ENCODE measurements at regions not wholly inside any gene's neighbourhood (a gene's known extent, or its start where the extent isn't known, plus 50 kb on each side); places are given as distances from the start of the nearest gene placed in this dataset.

DNA sequence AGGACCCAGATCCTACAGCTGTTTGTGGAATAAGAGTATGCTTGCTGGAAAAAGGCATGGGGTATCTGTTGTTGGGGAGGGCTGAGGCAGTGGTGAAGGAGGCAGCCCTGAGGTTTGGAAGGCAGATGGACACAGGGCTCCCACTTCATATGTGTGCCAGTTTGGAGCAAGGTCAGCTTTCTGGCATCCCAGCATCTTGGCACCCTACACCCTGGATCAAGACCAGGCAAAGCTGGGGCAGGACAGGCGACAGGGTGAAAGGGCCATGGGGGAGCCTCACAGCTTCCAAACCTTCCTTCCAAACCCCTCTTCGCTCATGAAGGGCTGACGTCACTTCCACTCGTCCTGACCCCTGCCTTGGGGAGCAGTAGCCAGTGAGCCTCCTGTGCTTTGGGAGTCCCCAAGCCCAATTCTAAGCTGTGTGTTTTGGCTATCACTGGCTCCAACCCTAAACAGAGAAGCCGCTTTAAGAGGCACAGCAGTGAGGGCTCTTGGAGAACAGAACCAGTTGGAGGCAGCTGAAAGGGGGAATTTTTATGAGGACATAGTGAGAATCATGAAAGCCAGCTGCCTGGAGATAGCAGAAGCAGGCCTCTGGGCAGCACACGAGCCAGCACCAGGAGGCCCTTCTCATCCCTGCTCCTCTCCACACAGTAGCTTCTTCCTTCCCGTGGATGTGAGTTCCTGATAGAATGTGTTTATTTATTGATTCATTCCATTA is 448.6 kb upstream of the CDH4 start:
- no peak for DNase-seq (ENCODE audit: low read depth)

- no peak for DNase-seq (ENCODE audit: low read depth)
These were observed 447.7 kb upstream of the CDH4 start for GRCh38 chr20:60804240-60804917.

GRCh38 chr20:60804918-60805630 is 447.0 kb upstream of the CDH4 start:
- DNase-seq (ENCODE audit: low read depth) = no peak

DNA sequence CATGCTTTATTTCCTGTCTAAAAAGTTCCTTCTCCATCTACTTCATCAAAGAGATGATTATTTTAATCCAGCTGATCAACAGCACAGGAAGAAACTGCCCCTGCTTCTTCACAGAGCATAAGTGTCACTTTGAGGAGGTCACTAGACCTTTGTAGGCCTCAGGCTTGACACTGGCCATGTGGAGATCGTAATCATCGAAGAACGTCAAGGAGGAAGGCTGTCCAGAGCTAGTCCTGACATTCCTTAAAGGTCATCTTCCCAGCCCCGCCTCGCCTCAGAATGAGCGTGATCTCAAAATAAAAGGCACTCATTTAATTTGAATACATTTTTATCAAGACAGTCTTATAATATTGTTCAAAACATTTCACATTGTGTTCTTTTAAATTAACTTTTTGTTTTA is 445.7 kb upstream of the CDH4 start:
- no peak for DNase-seq (ENCODE audit: low read depth)

GRCh38 chr20:60806824-60807223 is 445.2 kb upstream of the CDH4 start:
- DNase-seq (ENCODE audit: low read depth) = no peak

DNA sequence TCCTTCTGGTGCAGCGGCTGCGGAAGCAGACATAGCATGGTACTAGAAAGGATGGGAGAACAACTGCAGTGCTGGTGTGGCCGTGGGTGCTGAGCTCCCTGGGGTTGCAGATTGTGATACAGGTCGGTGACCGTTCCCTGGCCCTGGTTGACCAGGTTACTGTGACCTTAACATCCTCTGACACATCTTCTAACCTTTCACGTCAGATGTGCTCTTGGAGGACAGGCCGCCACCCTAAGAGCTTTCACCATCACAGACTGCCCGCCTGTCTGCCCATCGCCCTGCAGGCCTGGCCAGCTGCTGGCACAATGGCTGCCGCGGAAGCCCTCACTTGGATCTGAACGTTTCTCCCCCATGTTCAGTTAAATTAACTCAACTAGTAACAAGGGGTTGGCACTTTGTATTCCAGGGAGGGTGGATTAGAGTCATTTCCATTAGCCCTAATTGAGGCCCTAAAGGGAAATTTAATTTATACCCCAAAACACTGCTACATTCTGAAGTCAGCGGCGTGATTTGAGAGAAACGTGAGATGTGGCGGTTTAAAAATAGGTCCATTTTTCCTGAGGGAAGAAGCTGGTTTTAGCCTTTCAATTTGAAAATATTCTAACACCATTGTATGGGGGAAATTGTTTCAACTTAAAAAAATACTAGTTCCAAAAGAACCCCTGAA is 443.9 kb upstream of the CDH4 start:
- no peak for DNase-seq (ENCODE audit: low read depth)

- no peak for DNase-seq (ENCODE audit: low read depth)
These were observed 443.4 kb upstream of the CDH4 start for GRCh38 chr20:60808701-60809100.

DNA sequence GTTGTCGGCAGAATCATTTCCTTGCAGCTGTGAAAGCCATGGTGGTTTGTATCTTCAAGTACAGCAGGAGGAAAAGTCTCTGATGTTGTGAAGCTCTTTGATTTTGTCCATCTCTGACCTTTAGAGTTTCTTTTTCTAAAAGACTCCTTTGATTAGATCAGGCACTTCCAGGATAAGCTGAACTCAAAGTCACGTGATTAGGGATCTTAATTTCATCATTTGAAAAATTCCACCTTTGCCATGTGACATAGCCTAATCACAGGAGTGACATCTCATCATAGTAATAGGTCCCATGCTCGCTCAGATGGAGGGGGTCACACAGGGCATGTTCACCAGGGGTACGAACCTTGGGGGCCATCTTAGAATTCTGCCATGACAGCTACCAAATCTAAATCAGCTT is 441.5 kb upstream of the CDH4 start:
- DNase-seq (ENCODE audit: low read depth) = no peak

- no peak for DNase-seq (ENCODE audit: low read depth)
These were observed 439.5 kb upstream of the CDH4 start for GRCh38 chr20:60812561-60812960.

DNA sequence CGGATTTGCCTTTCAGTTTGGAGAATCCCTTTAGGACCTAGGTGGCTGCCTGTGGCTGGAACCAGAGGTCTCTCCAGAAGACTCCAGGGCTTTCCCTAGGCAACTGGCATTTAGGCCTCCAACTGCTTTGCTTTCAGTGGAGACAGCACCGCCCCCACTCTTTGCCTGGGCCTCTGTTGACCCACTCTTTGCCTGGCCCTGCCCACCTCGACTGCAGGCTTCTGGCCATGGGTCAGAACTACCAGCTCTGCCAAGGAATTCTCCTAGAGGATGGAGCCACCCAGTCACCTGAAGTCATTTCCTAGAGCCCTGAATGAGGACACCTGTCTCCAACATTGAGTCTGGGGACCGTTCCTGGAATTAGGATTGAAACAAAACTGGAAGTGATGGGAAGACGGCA is 439.0 kb upstream of the CDH4 start:
- DNase-seq (ENCODE audit: low read depth) = no peak

DNA sequence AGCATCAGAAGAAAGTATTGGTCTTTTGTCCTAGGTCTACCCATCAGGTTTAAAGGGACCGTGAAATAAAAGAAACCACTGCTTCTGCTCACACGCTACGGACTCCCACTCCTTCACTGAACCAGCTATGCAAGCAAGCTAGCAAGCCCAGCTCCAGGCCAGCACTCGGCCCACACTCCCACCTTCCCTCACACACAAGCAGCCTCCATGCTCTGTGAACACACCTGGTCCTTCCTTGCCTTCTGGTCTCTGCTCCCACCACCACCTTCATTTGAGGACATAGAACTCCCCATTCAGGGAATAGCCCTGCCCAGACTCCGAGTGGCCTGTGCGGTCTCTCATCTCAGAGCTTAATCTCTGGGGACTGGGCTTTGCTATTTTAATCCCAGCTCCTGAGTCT is 436.4 kb upstream of the CDH4 start:
- no peak for DNase-seq (ENCODE audit: low read depth)

DNA sequence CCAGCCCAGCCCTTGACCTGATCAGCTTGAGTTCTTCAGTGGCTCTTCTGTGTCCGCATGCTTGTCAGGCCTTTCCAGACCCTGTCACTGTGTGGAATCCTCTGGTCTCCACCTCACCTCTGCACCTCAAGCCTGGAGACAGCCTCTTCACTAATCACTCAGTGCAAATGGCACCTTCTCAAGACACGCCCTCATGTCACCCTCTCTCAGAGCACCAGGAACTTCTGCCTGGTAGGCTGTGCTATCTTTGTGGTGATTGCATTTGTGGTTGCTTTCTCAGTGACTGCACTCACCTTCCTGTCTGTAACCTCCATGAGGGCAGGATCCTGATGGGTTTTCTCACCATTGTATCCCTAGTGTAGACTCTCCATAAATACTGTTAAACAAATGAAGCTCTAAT is 435.2 kb upstream of the CDH4 start:
- DNase-seq (ENCODE audit: low read depth) = no peak

GRCh38 chr20:60817891-60818290 is 434.2 kb upstream of the CDH4 start:
- no peak for DNase-seq (ENCODE audit: low read depth)

- DNase-seq (ENCODE audit: low read depth) = no peak
These were observed 432.6 kb upstream of the CDH4 start for GRCh38 chr20:60819511-60819910.

- DNase-seq (ENCODE audit: low read depth) = no peak
These were observed 431.9 kb upstream of the CDH4 start for GRCh38 chr20:60820149-60820548.

- DNase-seq (ENCODE audit: low read depth) = no peak
These were observed 431.1 kb upstream of the CDH4 start for GRCh38 chr20:60820918-60821317.

GRCh38 chr20:60822699-60823607 is 429.1 kb upstream of the CDH4 start:
- DNase-seq (ENCODE audit: low read depth) = no peak

DNA sequence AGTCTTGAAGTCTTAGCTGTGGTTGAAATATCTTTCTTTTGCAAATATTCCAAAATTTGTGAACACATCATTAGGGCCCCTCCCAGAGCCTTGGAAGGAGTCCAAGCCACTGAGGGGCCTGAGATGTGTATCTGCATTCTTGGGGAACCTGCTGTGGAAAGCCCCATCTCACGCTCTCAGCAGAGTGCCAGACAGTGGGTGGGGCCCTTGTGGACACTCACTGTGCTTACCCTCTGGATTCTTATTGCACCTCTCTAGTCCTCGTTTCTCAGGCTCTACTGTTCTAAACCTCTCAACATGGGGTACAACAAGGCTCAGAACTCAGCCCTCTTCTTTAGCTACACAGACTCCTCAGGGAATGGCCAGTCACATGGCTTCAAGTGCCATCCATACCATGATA is 416.2 kb upstream of the CDH4 start:
- DNase-seq (ENCODE audit: low read depth) = no peak

GRCh38 chr20:60837173-60837770 is 414.8 kb upstream of the CDH4 start:
- no peak for DNase-seq (ENCODE audit: low read depth)

DNA sequence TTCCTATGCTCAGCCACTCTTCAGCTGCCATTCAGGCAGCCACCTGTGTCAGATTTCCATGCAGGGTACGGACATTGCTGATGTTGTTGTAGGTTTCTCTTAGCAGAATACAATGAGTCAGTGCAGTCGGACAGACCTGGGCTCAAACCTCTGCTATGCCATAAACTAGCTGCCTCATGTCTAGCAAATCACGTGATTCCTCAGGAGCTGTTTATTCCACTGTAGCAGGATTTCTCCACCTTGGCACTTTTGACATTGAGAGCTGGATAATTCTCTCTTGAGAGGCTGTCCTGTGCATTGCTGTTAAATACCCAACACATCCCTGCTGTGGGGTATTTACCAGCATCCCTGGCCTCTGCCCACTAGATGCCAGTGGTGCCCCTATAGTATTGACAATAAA is 413.8 kb upstream of the CDH4 start:
- DNase-seq (ENCODE audit: low read depth) = no peak

DNA sequence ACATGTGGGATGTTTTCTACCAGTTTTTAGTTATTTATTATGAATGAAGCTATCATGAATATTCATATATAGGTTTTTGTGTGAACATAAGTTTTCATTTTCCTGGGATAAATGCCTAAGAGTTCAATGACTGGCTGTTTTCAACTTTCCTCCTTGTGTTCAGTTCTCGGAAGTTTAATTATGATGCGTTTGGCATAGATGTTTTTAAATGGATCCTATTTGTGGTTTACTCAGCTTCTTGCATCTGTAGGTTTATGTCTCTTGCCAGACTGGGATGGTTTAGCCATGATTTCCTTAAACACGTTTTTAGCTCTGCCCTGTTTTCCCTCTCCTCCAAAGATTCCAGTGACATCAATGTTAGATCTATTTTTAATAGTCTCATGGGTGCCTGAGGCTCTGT is 411.1 kb upstream of the CDH4 start:
- no peak for DNase-seq (ENCODE audit: low read depth)

Data from non-pigmented ciliary epithelial cell (primary cell).